H4 (cell line): ENCODE measurements at regions not wholly inside any gene's neighbourhood (a gene's known extent, or its start where the extent isn't known, plus 50 kb on each side); places are given as distances from the start of the nearest gene placed in this dataset.
"Not testable (repeated sequence)": the region's sequence is repeated elsewhere in the genome, so short reads cannot be mapped to it uniquely, and the experiment has no call there.

Experiments used
- DNase-seq: peaks from one replicate; pipeline ENCODE4 v3.0.0-alpha.2; 2015; ENCODE audit warnings: low spot score

DNA sequence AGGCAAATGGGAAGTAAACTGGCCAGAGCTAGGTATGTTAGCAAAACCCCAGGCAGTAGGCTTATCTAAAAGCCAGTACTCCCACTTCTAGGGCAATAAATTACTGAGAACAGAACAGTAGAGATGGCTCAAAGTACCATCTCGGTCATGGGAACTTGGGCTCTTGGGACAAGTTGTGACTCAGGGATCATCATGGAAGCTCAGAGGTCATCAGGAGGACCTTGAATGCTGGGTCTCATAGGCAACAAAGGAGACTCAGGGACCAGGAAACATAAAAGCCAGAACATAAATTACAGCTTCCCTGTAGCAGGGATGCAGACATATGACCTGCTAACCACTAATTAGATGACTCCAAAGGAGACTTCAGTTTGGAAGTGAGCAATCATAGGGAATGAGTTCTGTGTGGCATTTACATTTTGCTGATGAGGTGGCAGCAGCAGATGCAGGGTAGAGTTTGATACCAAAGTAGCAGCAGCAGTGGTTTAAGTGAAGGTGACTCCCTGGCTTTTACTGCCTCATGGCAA lies 97.6 kb upstream of the SCAF11 start:
- no peak for DNase-seq

- no peak for DNase-seq
Measured at GRCh38 chr12:46084666-46085631, 94.6 kb upstream of the SCAF11 start.

DNA sequence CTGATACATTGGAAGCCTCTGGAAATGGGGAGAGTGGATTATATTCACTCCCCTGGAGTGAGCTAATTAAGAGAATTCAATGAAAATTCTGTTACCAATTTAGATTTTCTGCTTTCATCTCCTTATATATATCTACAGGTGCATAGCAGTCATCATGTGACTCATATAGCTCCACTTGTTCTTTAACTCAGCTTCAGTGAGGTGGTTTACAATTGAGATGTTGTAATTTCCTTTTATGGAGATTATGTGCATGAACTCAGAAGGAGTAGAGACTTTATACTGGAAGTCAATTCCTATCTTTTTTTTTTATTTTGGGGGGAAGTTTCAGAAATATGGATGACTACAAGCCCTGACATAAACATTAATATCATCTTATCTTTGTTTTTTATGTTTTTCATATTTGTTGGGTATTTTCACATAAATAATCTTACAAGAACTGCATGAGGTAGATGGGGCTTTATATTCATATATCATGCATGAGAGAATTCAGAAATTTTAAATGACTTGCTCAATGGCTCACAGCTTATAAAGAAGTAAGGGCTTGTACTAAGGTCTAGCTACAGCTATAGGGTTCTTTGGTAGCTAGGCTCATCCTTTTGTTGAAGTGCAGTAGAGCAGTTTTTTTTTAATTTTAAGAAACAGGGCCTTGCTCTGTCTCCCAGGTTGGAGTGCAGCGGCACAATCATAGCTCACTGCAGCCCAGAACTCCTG lies 92.3 kb upstream of the SCAF11 start:
- DNase-seq = no peak

GRCh38 chr12:46073321-46073720 lies 82.9 kb upstream of the SCAF11 start:
- no peak for DNase-seq

GRCh38 chr12:46071769-46072624 lies 81.6 kb upstream of the SCAF11 start:
- peak; percentile 79 for DNase-seq

GRCh38 chr12:46071335-46071734 lies 81.0 kb upstream of the SCAF11 start:
- DNase-seq = peak; percentile 14

DNA sequence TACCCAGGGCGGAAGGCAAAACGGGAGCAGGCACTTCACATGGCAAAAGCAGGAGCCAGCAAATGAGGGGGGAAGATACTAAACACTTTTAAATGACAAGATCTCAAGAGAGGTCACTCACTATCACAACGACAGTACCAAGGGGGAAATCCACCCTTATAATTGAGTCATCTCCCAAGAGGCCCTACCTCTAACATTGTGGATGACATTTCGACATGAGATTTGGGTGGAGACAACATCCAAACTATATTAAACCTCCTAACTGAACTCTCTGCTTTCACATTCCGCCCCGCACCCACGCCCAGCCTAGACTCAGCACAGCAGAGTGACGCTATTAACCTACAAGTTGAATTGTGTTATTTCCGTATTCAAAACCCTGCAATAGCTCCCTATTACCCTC lies 76.7 kb upstream of the SCAF11 start:
- no peak for DNase-seq

DNA sequence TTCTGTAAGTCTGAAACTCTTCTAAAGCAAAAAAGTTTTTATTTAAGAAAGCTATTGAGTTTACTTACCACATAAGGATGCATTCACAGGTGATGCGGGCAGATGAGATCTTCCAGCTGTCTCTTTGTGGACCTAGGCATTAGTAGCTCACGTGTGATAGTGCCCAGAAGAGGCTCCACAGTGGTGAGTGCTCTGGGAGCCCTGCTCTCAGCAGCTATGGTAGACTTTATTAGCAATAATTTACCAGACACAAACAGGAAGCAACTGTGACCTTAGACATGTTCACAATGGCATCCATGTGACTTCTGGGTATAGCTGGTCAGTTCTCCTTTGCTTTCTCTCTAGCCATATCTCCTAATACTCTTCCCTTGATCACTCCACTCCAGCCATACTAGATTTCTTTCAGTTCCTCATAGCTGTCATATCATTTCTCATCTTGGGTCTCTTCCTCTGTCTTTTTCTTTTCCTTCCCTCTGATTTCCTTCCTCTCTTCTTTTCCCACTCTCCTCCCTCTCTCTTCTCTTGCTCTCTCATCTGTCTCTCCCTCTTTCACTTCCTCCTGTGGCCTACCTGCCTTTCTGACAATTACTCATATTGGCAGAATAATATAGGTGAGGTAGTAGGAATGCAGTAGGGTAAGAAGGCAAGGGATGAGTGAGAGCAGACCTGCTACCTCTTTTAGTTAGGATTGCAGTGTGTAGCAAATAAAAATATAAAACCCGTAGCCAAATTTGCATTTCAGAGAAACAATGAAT lies 75.2 kb upstream of the SCAF11 start:
- no peak for DNase-seq

DNA sequence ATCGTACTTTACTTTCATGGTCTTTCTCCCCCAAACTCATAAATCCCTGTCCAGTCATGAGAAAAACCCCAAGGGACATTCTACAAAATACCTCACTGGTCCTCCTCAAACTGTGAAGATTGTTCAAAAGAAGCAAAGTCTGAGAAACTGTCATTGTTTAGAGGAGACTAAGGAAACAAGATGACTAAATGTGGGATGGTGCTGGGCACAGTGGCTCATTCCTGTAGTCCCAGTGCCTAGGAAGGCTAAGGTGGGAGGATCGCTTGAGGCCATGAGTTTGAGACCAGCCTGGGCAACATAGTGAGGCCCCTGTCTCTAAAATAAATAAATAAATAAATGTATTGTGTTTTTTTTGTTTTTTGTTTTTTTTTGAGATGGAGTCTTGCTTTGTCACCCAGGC lies 74.2 kb upstream of the SCAF11 start:
- DNase-seq = no peak

DNA sequence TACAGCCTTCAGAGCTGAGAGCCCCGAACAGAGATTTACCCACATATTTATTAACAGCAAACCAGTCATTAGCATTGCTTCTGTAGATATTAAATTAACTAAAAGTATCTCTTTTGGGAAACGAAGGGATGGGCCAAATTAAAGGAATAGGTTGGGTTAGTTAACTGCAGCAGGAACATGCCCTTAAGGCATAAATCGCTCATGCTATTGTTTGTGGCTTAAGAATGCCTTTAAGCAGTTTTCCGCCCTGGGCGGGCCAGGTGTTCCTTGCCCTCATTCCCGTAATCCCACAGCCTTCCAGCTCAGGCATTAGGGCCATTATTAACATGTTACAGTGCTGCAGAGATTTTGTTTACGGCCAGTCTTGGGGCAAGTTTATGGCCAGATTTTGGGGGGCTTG lies 68.3 kb upstream of the SCAF11 start:
- not testable (repeated sequence) for DNase-seq

- no peak for DNase-seq
Measured at GRCh38 chr12:46050805-46051204, 60.4 kb upstream of the SCAF11 start.

DNA sequence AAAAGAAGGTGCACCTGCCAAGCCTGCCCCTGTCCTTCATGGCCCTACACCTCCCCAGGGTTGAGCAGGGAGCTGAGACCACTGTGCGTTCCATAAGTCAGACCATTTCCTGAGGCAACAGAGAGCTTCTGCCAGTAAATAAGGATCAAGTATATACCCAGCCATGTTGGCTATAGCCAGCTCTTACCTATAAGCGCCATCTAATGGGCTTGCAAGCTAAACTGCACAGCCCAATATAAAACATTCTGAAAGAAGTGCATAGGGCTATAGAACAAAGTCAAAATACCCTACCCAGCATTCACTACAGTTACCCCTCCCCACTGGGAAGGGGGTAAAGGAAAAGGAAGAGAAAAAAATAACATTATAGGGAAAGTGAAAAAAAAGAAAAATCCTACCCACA lies 59.3 kb upstream of the SCAF11 start:
- no peak for DNase-seq

- no peak for DNase-seq
Measured at GRCh38 chr12:46046436-46046835, 56.1 kb upstream of the SCAF11 start.

DNA sequence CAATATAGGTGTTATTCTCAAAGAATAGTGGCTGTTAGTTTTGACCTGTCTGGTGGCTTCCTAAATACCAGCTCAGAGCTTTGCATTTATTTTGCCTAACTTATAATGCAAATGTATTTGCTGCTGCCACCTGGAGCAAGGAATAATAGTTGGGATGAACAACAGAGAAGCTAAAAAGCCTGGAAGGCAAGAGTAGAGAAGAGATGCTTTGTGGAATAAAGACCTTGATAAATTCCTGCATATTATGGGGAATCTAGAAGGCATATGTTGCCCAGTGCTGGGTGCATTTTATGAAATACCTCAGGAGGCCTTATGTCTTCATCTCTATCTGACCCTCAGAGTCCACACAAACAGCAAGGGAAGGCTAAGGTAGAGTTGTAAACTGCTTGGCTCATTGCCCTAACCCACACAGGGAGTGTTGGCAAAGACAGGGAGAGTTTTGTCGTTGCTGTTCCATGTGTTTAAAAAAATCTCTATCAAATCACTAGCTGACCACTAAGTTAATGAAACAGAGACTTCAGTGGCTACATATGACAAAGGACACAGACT lies 53.7 kb upstream of the SCAF11 start:
- DNase-seq = no peak
